Endodermal cell (in vitro differentiated cells): ENCODE measurements at regions not wholly inside any gene's neighbourhood (a gene's known extent, or its start where the extent isn't known, plus 50 kb on each side); places are given as distances from the start of the nearest gene placed in this dataset.

ENCODE experiments used
- DNase-seq: peaks from one replicate; pipeline ENCODE4 v3.0.0-alpha.2; 2017
- H3K27ac ChIP-seq: 2 replicates; pipeline ENCODE4 v1.5.1; 2013; ENCODE audit warnings: mild to moderate bottlenecking, low read depth, low read length, moderate library complexity
- H3K27me3 ChIP-seq: 2 replicates; pipeline ENCODE4 v1.6.1; 2013; ENCODE audit warnings: mild to moderate bottlenecking, low read length, moderate library complexity; ENCODE audit not compliant: insufficient read depth, control insufficient read depth, poor library complexity, severe bottlenecking
- H3K36me3 ChIP-seq: 2 replicates; pipeline ENCODE4 v1.7.0; 2013; ENCODE audit warnings: mild to moderate bottlenecking, low read length, moderate library complexity; ENCODE audit not compliant: control insufficient read depth, insufficient read depth
- H3K4me1 ChIP-seq: one replicate; pipeline ENCODE4 v1.7.0; 2013; ENCODE audit warnings: low read length; ENCODE audit not compliant: control insufficient read depth, insufficient read depth
- H3K4me3 ChIP-seq: 2 replicates; pipeline ENCODE4 v1.5.1; 2013; ENCODE audit warnings: mild to moderate bottlenecking, low read length, moderate library complexity
- H3K9ac ChIP-seq: 2 replicates; pipeline ENCODE4 v1.6.1; 2013; ENCODE audit warnings: mild to moderate bottlenecking, low read length, moderate library complexity; ENCODE audit not compliant: poor library complexity, severe bottlenecking; ENCODE audit errors: extremely low read depth
- H3K9me3 ChIP-seq: 2 replicates; pipeline ENCODE4 v1.6.1; 2013; ENCODE audit warnings: mild to moderate bottlenecking, low read length, moderate library complexity; ENCODE audit not compliant: control insufficient read depth
- H3K27ac Mint-ChIP-seq: 2 replicates; pipeline ENCODE4 v1.8.0; 2020; ENCODE audit warnings: mixed read lengths
- H3K27me3 Mint-ChIP-seq: 2 replicates; pipeline ENCODE4 v1.8.0; 2021; ENCODE audit warnings: mild to moderate bottlenecking, mixed read lengths; ENCODE audit not compliant: insufficient read depth
- H3K36me3 Mint-ChIP-seq: 2 replicates; pipeline ENCODE4 v1.8.0; 2020; ENCODE audit warnings: low read depth, mixed read lengths
- H3K4me1 Mint-ChIP-seq: 2 replicates; pipeline ENCODE4 v1.8.0; 2020; ENCODE audit warnings: mixed read lengths
- H3K4me3 Mint-ChIP-seq: 2 replicates; pipeline ENCODE4 v1.8.0; 2020; ENCODE audit warnings: mild to moderate bottlenecking, moderate library complexity, mixed read lengths
- H3K9me3 Mint-ChIP-seq: 2 replicates; pipeline ENCODE4 v1.8.0; 2020; ENCODE audit warnings: mild to moderate bottlenecking, mixed read lengths
- WGBS, 2 experiments: methylation state at CpG; one replicate each; pipeline versions ENCODE4 v1.1.5 to v1.1.7; 2013; ENCODE audit warnings: missing lambda C conversion rate in 2 of 2, mixed read lengths in 1 of 2; ENCODE audit not compliant: insufficient coverage in 1 of 2, insufficient read length in 1 of 2; 5-methylcytosine and 5-hydroxymethylcytosine counted together
- TF ChIP-seq, protein P1 (sequence below): fragments of 200-600 bp; sonication (generic); conservative IDR thresholded peaks from 2 replicates; pipeline ENCODE4 v1.5.0; 2021; ENCODE audit warnings: antibody characterized with exemption, mild to moderate bottlenecking

DNA sequence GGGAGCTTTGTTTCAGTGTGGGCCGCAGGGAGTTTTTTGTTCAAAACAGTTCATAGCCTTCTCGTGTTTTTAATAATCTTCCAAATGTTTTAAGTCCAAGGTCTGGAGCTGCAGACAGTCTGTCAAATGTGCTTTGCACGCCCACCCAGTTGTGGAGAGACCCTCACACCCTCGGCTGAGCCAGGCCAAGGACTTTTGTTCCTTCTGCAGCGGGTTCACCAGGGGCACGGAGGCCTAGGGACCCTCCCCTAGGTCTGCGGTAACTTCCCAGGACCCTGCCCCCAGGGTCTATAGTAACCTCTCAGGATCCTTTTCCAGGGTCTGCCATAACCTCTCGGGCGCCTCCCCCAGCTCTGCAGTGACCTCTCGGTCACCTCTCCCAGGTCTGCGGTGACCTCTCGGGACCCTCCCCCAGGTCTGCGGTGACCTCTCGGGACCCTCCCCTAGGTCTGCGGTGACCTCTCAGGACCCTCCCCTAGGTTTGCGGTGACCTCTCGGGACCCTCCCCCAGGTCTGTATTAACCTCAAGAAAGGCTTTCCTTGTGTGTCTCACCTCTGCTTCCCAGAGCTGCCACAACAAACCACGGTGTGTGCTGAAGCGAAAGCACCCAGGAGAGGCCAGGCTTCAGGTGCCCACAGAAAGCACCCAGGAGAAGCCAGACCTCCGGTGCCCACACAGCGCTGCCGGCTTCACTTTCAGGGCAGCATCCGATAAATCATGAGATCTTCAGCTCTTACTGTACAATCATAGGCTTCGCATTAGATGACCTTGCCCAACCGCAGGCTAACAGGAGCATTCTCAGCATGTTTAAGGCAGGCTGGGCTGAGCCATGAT lies 301.9 kb upstream of the SALL3 start:
- H3K9me3 ChIP-seq: no peaks in the 10 kb centered on the region
- no peak overlapping the region for H3K27ac ChIP-seq
- Mint-ChIP-seq H3K27me3 (no peaks in the 10 kb centered on the region), H3K9me3 (no peaks in the 10 kb centered on the region), H3K36me3 (no peaks in the 10 kb centered on the region), H3K27ac (no peak overlapping the region), H3K4me1 (no peaks in the 10 kb centered on the region), H3K4me3 (no peak overlapping the region)
- no peak overlapping the region for H3K4me3 ChIP-seq
- TF ChIP-seq, protein P1, sequence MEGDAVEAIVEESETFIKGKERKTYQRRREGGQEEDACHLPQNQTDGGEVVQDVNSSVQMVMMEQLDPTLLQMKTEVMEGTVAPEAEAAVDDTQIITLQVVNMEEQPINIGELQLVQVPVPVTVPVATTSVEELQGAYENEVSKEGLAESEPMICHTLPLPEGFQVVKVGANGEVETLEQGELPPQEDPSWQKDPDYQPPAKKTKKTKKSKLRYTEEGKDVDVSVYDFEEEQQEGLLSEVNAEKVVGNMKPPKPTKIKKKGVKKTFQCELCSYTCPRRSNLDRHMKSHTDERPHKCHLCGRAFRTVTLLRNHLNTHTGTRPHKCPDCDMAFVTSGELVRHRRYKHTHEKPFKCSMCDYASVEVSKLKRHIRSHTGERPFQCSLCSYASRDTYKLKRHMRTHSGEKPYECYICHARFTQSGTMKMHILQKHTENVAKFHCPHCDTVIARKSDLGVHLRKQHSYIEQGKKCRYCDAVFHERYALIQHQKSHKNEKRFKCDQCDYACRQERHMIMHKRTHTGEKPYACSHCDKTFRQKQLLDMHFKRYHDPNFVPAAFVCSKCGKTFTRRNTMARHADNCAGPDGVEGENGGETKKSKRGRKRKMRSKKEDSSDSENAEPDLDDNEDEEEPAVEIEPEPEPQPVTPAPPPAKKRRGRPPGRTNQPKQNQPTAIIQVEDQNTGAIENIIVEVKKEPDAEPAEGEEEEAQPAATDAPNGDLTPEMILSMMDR: no peak
- H3K27me3 ChIP-seq: no peaks in the 10 kb centered on the region
- WGBS, 2 experiments: 91 to 94% methylated on average over 11 to 25 of the region's 25 CpGs
- H3K9ac ChIP-seq: no peak overlapping the region
- H3K4me1 ChIP-seq: no peaks in the 10 kb centered on the region
- no peak for DNase-seq
- H3K36me3 ChIP-seq: no peaks in the 10 kb centered on the region

GRCh38 chr18:78678318-78678695 lies 301.3 kb upstream of the SALL3 start:
- H3K4me1 ChIP-seq: no peaks in the 10 kb centered on the region
- no peaks in the 10 kb centered on the region for H3K4me1 Mint-ChIP-seq
- H3K36me3 Mint-ChIP-seq: no peaks in the 10 kb centered on the region
- H3K9ac ChIP-seq: no peak overlapping the region
- no peaks in the 10 kb centered on the region for H3K27me3 Mint-ChIP-seq
- no peak overlapping the region for H3K27ac ChIP-seq
- DNase-seq: no peak
- no peak overlapping the region for H3K4me3 Mint-ChIP-seq
- TF ChIP-seq, protein P1: no peak
- no peak overlapping the region for H3K27ac Mint-ChIP-seq
- no peaks in the 10 kb centered on the region for H3K36me3 ChIP-seq
- no peaks in the 10 kb centered on the region for H3K27me3 ChIP-seq
- no peak overlapping the region for H3K4me3 ChIP-seq
- no peaks in the 10 kb centered on the region for H3K9me3 Mint-ChIP-seq
- 81 to 83% methylated on average over 7 to 8 of the region's 8 CpGs for WGBS, 2 experiments
- H3K9me3 ChIP-seq: no peaks in the 10 kb centered on the region

DNA sequence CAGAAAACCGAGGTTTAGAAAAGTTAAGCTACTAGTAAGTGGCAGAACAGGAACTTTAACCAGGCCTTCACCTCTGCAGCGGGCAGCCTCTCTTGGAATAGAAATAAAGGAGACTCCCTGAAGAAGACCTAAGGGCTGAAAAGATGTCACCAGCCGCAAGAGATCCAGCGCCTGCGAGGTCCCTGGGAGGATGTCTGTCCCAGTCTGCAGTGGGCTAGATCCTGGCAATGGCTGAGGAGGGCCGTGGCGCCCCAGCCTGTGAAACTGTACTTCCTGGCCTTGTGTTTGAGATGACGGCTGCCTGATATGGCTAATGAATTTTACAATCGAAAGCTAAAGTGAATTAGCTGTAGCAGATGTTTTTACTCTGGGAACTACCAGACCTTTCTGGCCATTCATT lies 300.6 kb upstream of the SALL3 start:
- Histone ChIP-seq H3K36me3 (no peaks in the 10 kb centered on the region), H3K9ac (no peak overlapping the region), H3K27ac (no peak overlapping the region), H3K9me3 (no peaks in the 10 kb centered on the region), H3K4me1 (no peaks in the 10 kb centered on the region), H3K4me3 (no peak overlapping the region), H3K27me3 (no peaks in the 10 kb centered on the region)
- Mint-ChIP-seq H3K27me3 (no peaks in the 10 kb centered on the region), H3K36me3 (no peaks in the 10 kb centered on the region), H3K4me1 (no peaks in the 10 kb centered on the region), H3K4me3 (no peak overlapping the region), H3K9me3 (no peaks in the 10 kb centered on the region), H3K27ac (no peak overlapping the region)
- DNase-seq: no peak
- WGBS, 2 experiments: 93 to 98% methylated on average over 7 to 9 of the region's 9 CpGs
- TF ChIP-seq, protein P1: no peak
